WI38 (cell line): ENCODE measurements at regions not wholly inside any gene's neighbourhood (a gene's known extent, or its start where the extent isn't known, plus 50 kb on each side); places are given as distances from the start of the nearest gene placed in this dataset.

Source experiments
- H3K4me3 ChIP-seq: 2 replicates; pipeline ENCODE4 v1.5.1; 2011; ENCODE audit warnings: low read depth, mild to moderate bottlenecking, control low read depth, low read length
- TF ChIP-seq, protein P1 (sequence below): IDR thresholded peaks from 2 replicates; pipeline ENCODE4 v1.5.1; 2012; ENCODE audit warnings: low read depth, mild to moderate bottlenecking, control low read depth, low read length

DNA sequence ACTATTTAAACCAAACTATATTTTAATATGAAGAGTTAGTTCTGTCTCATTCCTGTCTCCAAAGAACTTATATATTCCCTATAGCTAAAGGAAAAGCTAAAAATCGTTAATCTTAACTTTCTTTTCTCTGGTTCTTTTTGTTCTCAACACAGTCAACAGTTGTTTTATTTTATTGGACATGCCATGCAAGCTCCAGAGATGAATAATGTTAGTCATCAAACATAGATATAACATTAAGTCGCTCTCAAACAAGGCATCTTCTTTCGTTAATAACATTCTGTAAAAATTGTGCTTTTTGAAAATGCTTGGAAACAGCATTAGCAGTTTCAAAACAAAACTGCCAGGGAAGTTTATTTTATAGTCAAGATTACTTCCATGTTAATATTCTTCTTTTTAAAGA, 117.9 kb upstream of the GPM6A start:
- no peak overlapping the region for H3K4me3 ChIP-seq
- TF ChIP-seq, protein P1, sequence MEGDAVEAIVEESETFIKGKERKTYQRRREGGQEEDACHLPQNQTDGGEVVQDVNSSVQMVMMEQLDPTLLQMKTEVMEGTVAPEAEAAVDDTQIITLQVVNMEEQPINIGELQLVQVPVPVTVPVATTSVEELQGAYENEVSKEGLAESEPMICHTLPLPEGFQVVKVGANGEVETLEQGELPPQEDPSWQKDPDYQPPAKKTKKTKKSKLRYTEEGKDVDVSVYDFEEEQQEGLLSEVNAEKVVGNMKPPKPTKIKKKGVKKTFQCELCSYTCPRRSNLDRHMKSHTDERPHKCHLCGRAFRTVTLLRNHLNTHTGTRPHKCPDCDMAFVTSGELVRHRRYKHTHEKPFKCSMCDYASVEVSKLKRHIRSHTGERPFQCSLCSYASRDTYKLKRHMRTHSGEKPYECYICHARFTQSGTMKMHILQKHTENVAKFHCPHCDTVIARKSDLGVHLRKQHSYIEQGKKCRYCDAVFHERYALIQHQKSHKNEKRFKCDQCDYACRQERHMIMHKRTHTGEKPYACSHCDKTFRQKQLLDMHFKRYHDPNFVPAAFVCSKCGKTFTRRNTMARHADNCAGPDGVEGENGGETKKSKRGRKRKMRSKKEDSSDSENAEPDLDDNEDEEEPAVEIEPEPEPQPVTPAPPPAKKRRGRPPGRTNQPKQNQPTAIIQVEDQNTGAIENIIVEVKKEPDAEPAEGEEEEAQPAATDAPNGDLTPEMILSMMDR = no peak

DNA sequence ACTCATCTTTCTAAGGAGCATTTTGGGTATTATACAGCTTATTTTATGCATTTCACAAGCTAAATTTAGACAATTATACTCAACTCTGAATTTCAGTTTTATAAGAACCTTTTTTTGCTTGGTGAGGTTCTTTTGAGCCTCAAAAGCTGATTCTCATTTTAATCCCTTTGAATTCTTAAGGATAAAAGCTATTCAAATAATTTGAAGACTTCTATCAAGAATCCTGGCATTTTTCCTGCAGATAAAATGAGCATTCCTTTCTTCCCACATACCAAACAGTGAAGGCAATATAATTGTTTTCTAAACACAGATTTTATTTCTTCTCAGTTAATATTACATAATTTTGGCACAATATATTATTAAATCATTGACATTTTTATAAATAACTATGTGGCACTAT, 118.4 kb upstream of the GPM6A start:
- TF ChIP-seq, protein P1 = no peak
- H3K4me3 ChIP-seq = no peak overlapping the region

DNA sequence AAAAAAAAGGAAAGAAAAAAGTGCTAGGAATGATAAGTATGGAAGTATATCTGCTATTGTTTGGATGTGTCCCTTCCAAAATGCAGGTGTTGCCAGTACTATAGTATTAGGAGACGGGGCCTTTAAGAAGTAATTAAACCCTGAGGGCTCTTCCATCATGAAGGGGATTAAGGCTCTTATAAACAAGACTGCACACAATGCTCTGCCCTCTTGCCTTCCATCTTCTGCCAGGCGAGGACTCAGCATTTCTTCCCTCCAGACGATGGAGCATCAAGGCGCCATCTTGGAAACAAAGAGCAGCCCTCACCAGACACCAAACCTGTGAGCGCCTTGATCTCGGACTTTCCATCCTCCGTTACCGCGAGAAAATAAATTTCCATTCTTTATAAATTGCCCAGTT, 120.1 kb upstream of the GPM6A start:
- H3K4me3 ChIP-seq = no peak overlapping the region
- TF ChIP-seq, protein P1 = no peak

DNA sequence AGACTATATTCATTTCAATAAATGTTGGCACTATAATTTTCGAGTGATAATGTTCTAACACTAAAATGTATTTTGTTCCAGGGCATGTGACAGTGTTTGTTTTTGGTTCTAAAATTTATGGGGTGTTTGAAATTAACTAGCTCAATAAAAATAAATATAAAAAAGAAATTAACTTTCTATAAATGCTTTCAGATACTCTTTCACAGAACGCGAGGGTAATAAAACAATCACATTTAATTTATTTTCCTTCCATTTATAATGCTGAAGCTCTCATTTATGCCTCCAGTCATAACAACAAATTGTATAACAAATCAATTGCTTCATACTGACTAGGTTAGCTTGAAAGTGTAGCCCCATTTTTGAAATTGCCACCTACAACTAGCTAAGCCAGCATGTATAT, 122.4 kb upstream of the GPM6A start:
- TF ChIP-seq, protein P1 = no peak
- no peak overlapping the region for H3K4me3 ChIP-seq

DNA sequence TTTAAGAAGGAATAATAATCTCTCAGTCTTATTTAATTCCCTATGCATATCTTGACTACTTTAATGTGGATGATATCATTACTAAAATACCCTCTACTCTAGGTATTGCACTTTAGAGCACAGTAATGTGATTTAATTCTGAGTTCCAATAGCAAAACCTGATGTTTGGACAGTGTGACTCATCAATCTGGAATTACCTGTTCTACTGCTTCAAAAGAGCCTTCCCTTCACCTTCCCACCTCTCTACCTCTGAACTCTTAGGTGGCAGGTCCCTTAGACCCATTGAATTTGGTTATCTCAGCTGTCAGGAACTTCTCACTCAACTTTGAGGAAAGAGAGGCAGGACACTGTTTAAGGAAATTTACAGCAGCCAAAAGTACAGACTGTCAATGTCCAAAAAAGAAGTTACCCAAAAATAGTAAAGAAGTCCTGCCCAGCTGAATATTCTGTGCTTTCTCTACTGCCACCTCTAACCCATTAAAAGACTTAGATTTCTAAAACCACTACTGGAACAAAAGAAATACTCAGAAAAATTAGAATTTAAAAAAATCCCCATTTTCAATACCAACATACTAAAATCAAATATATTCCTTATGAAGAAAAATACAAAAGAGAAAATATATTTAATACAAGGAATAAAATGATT, 123.1 kb upstream of the GPM6A start:
- no peak overlapping the region for H3K4me3 ChIP-seq
- TF ChIP-seq, protein P1 = no peak

DNA sequence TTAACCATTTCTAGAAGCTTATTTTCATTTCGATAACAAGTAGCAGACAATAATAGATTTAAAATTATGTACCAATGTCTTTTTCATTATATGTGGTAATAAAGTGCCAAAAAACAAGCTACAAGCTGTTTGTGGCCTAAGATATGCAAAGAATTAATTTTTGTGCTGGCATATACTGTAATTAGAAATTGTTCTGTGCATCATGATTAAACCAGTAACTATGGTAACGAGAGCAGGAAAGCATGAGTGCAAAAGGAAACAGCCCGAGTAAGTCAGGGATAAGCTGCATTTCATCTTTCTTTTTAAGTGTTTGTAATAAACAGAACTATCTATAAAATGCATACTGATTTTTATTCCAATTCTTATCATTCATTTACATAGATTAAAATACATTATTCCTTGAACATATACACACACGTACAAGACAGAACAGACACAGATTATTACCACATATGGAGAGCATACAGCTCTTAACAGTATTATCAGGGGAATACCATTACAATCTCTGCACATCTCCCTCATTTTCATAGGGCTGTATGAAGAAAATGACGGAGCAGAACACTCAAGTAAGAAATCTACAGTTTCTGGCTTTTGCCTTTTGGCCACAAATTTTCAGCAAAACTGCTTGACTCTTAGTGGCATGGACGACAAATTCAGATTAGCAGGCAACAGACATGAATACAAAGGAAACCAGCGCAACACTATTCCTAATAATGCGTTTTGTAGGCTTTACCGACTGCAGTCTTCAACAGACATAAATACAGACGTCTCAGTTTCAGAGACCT, 121.3 kb upstream of the WDR17 start:
- H3K4me3 ChIP-seq = no peak overlapping the region
- TF ChIP-seq, protein P1 = no peak

DNA sequence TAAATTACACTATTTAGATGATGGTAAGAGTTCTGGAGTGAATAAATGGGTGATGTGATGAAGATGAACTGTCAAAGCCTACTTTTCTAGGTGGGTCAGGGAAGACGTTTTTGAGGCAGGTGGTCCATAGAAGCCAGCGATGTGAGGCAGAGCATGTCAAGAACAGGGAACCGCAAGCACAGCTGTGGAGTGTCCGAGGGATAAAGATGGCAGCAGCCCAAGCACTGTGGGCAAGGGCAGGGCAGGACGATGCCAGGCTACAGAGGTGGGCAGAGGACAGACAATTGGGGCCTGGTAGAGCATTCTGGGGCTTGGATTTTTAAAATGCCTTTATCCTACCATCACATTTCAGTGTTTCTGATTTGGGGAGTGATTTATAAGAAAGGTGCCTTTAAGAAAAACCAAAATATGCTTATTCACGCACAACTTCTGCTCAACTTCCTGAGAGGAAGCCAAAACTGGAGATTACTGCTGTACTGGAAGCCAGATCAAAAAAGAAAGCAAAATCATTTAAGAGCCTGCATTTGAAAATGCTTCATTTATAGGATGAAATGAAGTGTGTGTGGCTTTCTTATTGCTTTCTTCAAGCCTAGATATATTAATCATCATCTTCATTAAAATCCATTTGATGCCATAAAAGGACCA, 119.0 kb upstream of the WDR17 start:
- TF ChIP-seq, protein P1 = no peak
- H3K4me3 ChIP-seq = no peak overlapping the region
